ENCODE measurements at regions not wholly inside any gene's neighbourhood (a gene's known extent, or its start where the extent isn't known, plus 50 kb on each side); places are given as distances from the start of the nearest gene placed in this dataset.

DNA sequence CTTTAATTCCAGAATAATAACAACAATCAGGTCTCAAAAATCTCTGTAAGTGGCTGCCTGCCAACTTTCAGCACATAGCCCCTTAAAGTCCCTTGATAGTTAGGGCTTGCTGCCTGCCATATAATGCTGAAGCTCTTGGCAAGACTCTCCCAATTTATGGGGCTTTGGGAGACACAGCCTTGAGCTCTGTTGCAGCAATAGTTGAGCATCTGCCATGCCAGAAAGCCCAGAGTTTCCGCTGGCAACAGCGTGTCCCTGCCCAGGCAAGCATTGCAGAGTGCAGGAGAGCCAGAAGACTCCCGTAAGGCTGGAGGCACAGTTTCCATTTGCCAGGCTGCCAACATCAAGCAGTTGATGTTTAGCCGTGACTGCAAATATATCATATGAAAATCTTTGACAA, 678.5 kb upstream of the NUDT12 start:
- TF ChIP-seq, protein P1, sequence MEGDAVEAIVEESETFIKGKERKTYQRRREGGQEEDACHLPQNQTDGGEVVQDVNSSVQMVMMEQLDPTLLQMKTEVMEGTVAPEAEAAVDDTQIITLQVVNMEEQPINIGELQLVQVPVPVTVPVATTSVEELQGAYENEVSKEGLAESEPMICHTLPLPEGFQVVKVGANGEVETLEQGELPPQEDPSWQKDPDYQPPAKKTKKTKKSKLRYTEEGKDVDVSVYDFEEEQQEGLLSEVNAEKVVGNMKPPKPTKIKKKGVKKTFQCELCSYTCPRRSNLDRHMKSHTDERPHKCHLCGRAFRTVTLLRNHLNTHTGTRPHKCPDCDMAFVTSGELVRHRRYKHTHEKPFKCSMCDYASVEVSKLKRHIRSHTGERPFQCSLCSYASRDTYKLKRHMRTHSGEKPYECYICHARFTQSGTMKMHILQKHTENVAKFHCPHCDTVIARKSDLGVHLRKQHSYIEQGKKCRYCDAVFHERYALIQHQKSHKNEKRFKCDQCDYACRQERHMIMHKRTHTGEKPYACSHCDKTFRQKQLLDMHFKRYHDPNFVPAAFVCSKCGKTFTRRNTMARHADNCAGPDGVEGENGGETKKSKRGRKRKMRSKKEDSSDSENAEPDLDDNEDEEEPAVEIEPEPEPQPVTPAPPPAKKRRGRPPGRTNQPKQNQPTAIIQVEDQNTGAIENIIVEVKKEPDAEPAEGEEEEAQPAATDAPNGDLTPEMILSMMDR (conservative IDR thresholded peaks at IDR 0.05 in 1 of 2, IDR thresholded peaks at IDR 0.05 in 1 of 2; ENCODE audit: extremely low read depth in 1 of 2, insufficient read depth in 1 of 2, low read depth in 1 of 2, low read length in 2 of 2): no peak
- TF ChIP-seq EZH2 (IDR thresholded peaks at IDR 0.05; ENCODE audit: borderline replicate concordance, low read length): no peak

Data from mammary epithelial cell (primary cell).